ENCODE measurements at regions not wholly inside any gene's neighbourhood (a gene's known extent, or its start where the extent isn't known, plus 50 kb on each side); places are given as distances from the start of the nearest gene placed in this dataset.

DNA sequence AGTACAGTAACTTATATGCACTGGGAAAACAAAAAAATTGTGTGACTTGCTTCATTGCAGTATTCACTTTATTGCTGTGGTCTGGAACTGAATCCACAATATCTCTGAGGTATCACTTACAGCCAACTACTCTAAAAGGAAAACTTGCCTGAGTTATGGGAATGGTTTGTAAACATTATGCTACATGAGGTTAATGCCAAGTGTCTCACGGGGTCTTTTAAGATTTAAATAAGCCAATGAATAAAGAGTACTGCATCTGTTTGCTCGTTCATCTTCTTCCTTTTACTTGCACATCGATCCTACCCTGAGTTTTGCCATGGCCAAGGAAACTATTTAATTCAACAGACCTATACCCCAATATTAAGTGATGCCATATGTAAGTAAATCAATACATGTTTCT, 72.0 kb upstream of the API5 start:
- Histone ChIP-seq H3K4me3 (ENCODE audit: low read length) (no peak overlapping the region), H3K4me1 (ENCODE audit: control insufficient read depth, insufficient read depth, low read length) (no peaks in the 10 kb centered on the region), H3K27ac (ENCODE audit: low read depth, low read length) (no peak overlapping the region), H3K9ac (ENCODE audit: low read length) (no peak overlapping the region), H3K36me3 (ENCODE audit: control insufficient read depth, insufficient read depth, low read length) (no peaks in the 10 kb centered on the region), H3K27me3 (ENCODE audit: control insufficient read depth, insufficient read depth, low read length) (no peaks in the 10 kb centered on the region)

DNA sequence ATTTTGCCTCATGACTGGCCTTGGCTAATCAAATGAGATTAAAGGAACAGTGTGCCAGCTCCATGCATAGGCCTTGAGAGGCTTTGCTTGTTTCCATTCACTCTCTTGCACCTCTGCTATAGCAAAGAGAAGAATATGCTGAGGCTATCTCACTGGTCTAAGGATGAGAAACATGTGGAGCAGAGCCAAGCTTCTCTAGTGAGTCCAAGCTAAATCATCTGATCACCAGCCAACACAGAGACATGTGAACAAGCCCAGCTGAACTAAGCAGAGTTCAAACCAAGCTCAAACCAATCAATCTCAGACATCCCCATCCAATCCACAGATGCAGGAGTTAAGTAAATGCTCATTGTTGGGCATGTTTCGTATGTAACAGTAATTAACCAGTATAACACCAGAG, 69.4 kb upstream of the API5 start:
- no peak overlapping the region for H3K9ac ChIP-seq (ENCODE audit: low read length)
- H3K27ac ChIP-seq (ENCODE audit: low read depth, low read length) = no peak overlapping the region
- H3K4me3 ChIP-seq (ENCODE audit: low read length) = no peak overlapping the region
- peaks cover 2% of the 10 kb centered on the region for H3K4me1 ChIP-seq (ENCODE audit: control insufficient read depth, insufficient read depth, low read length)
- H3K36me3 ChIP-seq (ENCODE audit: control insufficient read depth, insufficient read depth, low read length) = no peaks in the 10 kb centered on the region
- H3K27me3 ChIP-seq (ENCODE audit: control insufficient read depth, insufficient read depth, low read length) = no peaks in the 10 kb centered on the region

DNA sequence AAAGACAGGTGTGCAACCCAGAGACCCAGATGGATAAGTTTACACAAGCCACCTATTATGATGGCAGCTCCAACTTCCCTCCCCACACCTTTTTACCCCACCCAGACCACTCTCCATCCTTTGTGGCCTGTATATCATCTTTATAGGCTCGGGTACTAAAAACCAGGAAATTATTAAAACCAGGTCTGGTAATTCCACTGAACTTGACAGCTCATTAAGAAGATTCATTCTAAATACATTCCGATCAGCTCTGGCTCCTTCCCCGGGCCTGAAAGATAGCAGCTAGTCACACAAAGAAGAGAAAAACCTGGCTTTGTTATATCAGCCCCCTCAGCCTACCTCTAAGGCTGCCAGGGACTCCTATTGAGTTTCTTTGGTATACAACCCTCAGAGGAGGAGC, 67.9 kb upstream of the API5 start:
- no peaks in the 10 kb centered on the region for H3K36me3 ChIP-seq (ENCODE audit: control insufficient read depth, insufficient read depth, low read length)
- peaks cover 2% of the 10 kb centered on the region for H3K4me1 ChIP-seq (ENCODE audit: control insufficient read depth, insufficient read depth, low read length)
- no peaks in the 10 kb centered on the region for H3K27me3 ChIP-seq (ENCODE audit: control insufficient read depth, insufficient read depth, low read length)
- no peak overlapping the region for H3K4me3 ChIP-seq (ENCODE audit: low read length)
- no peak overlapping the region for H3K27ac ChIP-seq (ENCODE audit: low read depth, low read length)
- no peak overlapping the region for H3K9ac ChIP-seq (ENCODE audit: low read length)

DNA sequence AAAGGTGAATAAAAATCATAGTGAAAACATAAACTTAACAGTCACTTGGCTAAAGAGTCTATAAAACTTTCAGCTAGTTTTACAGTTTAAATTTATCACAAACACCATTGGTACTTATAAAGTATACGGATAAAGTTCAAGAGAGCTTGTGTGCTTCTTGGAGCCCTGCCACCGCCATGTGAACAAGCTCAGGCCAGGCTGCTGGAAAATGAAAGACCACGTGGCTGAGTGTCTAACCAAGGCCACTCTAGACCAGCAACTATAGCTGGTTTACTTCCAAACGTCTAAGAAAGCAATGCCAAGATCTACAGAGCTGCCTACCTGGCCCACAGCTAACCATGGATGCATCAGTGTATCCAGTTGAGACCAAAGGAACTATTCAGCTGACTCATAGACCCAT, 66.3 kb upstream of the API5 start:
- Histone ChIP-seq H3K27ac (ENCODE audit: low read depth, low read length) (no peak overlapping the region), H3K4me3 (ENCODE audit: low read length) (no peak overlapping the region), H3K9ac (ENCODE audit: low read length) (no peak overlapping the region), H3K36me3 (ENCODE audit: control insufficient read depth, insufficient read depth, low read length) (no peaks in the 10 kb centered on the region), H3K27me3 (ENCODE audit: control insufficient read depth, insufficient read depth, low read length) (no peaks in the 10 kb centered on the region), H3K4me1 (ENCODE audit: control insufficient read depth, insufficient read depth, low read length) (peaks cover 2% of the 10 kb centered on the region)

DNA sequence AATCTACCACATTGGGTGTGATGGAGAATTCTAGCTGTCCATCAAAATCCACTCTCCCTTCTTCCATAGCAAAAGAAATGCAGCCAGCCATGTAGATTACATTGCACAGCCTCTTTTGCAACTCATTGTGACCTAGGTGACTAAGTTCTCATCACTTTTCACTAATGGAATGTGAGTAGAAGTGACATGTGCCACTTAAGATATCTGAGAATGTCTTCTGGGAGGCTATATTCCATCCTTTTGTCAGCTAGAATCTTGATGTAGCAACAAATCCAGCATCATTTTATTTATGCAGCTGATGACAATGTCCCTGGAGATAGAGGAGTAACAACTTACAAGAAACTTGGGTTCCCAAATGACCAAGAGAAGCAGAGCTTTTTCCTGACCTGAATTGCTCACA, 61.5 kb upstream of the API5 start:
- H3K27ac ChIP-seq (ENCODE audit: low read depth, low read length) = no peak overlapping the region

DNA sequence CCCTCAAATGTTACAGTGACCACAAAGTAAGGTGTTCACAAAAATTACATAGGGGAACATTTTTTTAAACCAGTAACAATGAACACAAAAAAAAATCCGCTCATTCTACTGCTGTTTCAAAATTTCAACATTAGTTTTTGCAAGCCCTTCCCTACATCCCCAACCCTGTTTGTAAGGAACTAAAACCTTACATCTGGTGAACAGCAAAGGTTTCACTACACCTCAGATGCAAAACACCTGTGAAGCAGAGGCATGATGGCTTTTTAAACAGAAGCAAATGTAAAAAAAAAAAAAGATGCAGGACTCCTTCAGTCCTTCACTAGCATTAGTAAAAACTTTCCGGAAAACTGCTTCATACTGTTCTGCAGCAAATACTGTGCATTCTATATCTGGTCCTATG, 50.0 kb upstream of the API5 start:
- Histone ChIP-seq H3K4me3 (ENCODE audit: low read length) (no peak overlapping the region), H3K36me3 (ENCODE audit: control insufficient read depth, insufficient read depth, low read length) (no peaks in the 10 kb centered on the region), H3K27me3 (ENCODE audit: control insufficient read depth, insufficient read depth, low read length) (no peaks in the 10 kb centered on the region), H3K9ac (ENCODE audit: low read length) (no peak overlapping the region), H3K27ac (ENCODE audit: low read depth, low read length) (no peak overlapping the region), H3K4me1 (ENCODE audit: control insufficient read depth, insufficient read depth, low read length) (no peaks in the 10 kb centered on the region)

More for the DNA sequence above, 61.5 kb upstream of the API5 start:
- Histone ChIP-seq H3K4me1 (ENCODE audit: control insufficient read depth, insufficient read depth, low read length) (peaks cover 2% of the 10 kb centered on the region), H3K36me3 (ENCODE audit: control insufficient read depth, insufficient read depth, low read length) (no peaks in the 10 kb centered on the region), H3K9ac (ENCODE audit: low read length) (no peak overlapping the region), H3K27me3 (ENCODE audit: control insufficient read depth, insufficient read depth, low read length) (no peaks in the 10 kb centered on the region), H3K4me3 (ENCODE audit: low read length) (no peak overlapping the region)

Data from rectal smooth muscle tissue (tissue), 1 donor.